GM12872 (cell line): ENCODE measurements at regions not wholly inside any gene's neighbourhood (a gene's known extent, or its start where the extent isn't known, plus 50 kb on each side); places are given as distances from the start of the nearest gene placed in this dataset.

Source experiments
- CTCF ChIP-seq: IDR thresholded peaks from 3 replicates; pipeline ENCODE4 v1.5.1; 2011; ENCODE audit warnings: low read depth, mild to moderate bottlenecking, low read length, moderate library complexity; ENCODE audit not compliant: insufficient read depth

- no peak for TF ChIP-seq CTCF
Observed at GRCh38 chr11:70604630-70605467, 206.5 kb downstream of the CTTN start.

- no peak for TF ChIP-seq CTCF
Observed at GRCh38 chr11:70605468-70605815, 207.1 kb downstream of the CTTN start.

- TF ChIP-seq CTCF = no peak
Observed at GRCh38 chr11:70605846-70606245, 207.5 kb downstream of the CTTN start.

- TF ChIP-seq CTCF = no peak
Observed at GRCh38 chr11:70606248-70606950, 208.1 kb downstream of the CTTN start.

- TF ChIP-seq CTCF = no peak
Observed at GRCh38 chr11:70606951-70607330, 208.6 kb downstream of the CTTN start.

GRCh38 chr11:70607561-70607960 lies 209.2 kb downstream of the CTTN start:
- TF ChIP-seq CTCF = no peak

GRCh38 chr11:70608568-70609470 lies 210.5 kb downstream of the CTTN start:
- TF ChIP-seq CTCF = no peak
